BLaER1 treated with 17β-estradiol and CSF1 and Interleukin-3, amounts not matched to agents 10 nM and 100 nM (cell line): ENCODE measurements at regions not wholly inside any gene's neighbourhood (a gene's known extent, or its start where the extent isn't known, plus 50 kb on each side); places are given as distances from the start of the nearest gene placed in this dataset.
"Not testable (repeated sequence)": the region's sequence is repeated elsewhere in the genome, so short reads cannot be mapped to it uniquely, and the experiment has no call there.

Experiments used
- H3K27ac ChIP-seq, 11 experiments: shearing (Covaris generic); formaldehyde crosslinking; 2 replicates each; pipeline ENCODE4 v1.8.1; 2022
- H3K27me3 ChIP-seq, 11 experiments: shearing (Covaris generic); formaldehyde crosslinking; 2 replicates each; pipeline ENCODE4 v1.8.1; 2022
- H3K36me3 ChIP-seq, 11 experiments: shearing (Covaris generic); formaldehyde crosslinking; 2 replicates each; pipeline ENCODE4 v1.8.1; 2022
- H3K4me1 ChIP-seq, 10 experiments: shearing (Covaris generic); formaldehyde crosslinking; 2 replicates each; pipeline ENCODE4 v1.8.1; 2022
- H3K4me2 ChIP-seq, 11 experiments: shearing (Covaris generic); formaldehyde crosslinking; 2 replicates each; pipeline ENCODE4 v1.8.1; 2022
- H3K4me3 ChIP-seq, 10 experiments: shearing (Covaris generic); formaldehyde crosslinking; 2 replicates each; pipeline ENCODE4 v1.8.1; 2022
- H3K9ac ChIP-seq, 11 experiments: shearing (Covaris generic); formaldehyde crosslinking; 2 replicates each; pipeline ENCODE4 v1.8.1; 2022
- H3K9me3 ChIP-seq, 11 experiments: shearing (Covaris generic); formaldehyde crosslinking; replicated peaks in 1 of 11; 2 replicates each; pipeline ENCODE4 v1.8.1; 2022
- H4K20me1 ChIP-seq, 11 experiments: shearing (Covaris generic); formaldehyde crosslinking; 2 replicates each; pipeline ENCODE4 v1.8.1; 2022
- Cebpa-rat ChIP-seq, 11 experiments: shearing (Covaris generic); IDR thresholded peaks; 2 replicates each; pipeline ENCODE4 v1.8.1; 2022

- H3K27me3 ChIP-seq, result no peaks in the 10 kb centered on the region
Measured at GRCh38 chr6:16031278-16031981, 97.5 kb upstream of the MYLIP start.

GRCh38 chr6:16028966-16029365 is 99.9 kb upstream of the MYLIP start:
- Histone ChIP-seq H3K27me3 (no peaks in the 10 kb centered on the region), H4K20me1 (no peaks in the 10 kb centered on the region), H3K9ac (no peak overlapping the region), H3K4me2 (no peak overlapping the region), H3K36me3 (no peaks in the 10 kb centered on the region), H3K9me3 (peaks cover 19 to 30% (median 25%) of the 10 kb centered on the region in 11 experiments), H3K27ac (no peak overlapping the region), H3K4me1 (peaks cover 0 to 4% (median 0%) of the 10 kb centered on the region in 10 experiments; a peak in 1 of 20 replicates), H3K4me3 (no peak overlapping the region)
- TF ChIP-seq Cebpa-rat (IDR thresholded peaks at IDR 0.05), result no peak

More at GRCh38 chr6:16031278-16031981, 97.5 kb upstream of the MYLIP start:
- no peak overlapping the region for H3K4me3 ChIP-seq
- H3K4me2 ChIP-seq, result no peak overlapping the region
- H3K27ac ChIP-seq, result no peak overlapping the region
- peaks cover 0 to 4% (median 0%) of the 10 kb centered on the region in 10 experiments; a peak in 1 of 20 replicates for H3K4me1 ChIP-seq
- TF ChIP-seq Cebpa-rat (IDR thresholded peaks at IDR 0.05), result no peak
- no peaks in the 10 kb centered on the region for H4K20me1 ChIP-seq
- peaks cover 19 to 30% (median 25%) of the 10 kb centered on the region in 11 experiments for H3K9me3 ChIP-seq
- no peak overlapping the region for H3K9ac ChIP-seq
- H3K36me3 ChIP-seq, result no peaks in the 10 kb centered on the region

- H3K27me3 ChIP-seq, result no peaks in the 10 kb centered on the region
- TF ChIP-seq Cebpa-rat (IDR thresholded peaks at IDR 0.05), result no peak
- 0 out of 22 replicates have a peak, but pooled peaks cover 0 to 4% (median 0%) of the 10 kb centered on the region in 11 experiments for H3K9me3 ChIP-seq
- no peaks in the 10 kb centered on the region for H4K20me1 ChIP-seq
- H3K4me3 ChIP-seq, result no peak overlapping the region
- no peaks in the 10 kb centered on the region for H3K4me1 ChIP-seq
- no peaks in the 10 kb centered on the region for H3K36me3 ChIP-seq
- no peak overlapping the region for H3K27ac ChIP-seq
- no peak overlapping the region for H3K4me2 ChIP-seq
- H3K9ac ChIP-seq, result no peak overlapping the region
Measured at GRCh38 chr6:16020259-16020658, 108.6 kb upstream of the MYLIP start.

- Histone ChIP-seq H4K20me1 (no peaks in the 10 kb centered on the region), H3K4me1 (no peaks in the 10 kb centered on the region), H3K27me3 (no peaks in the 10 kb centered on the region), H3K4me3 (no peak overlapping the region), H3K36me3 (no peaks in the 10 kb centered on the region), H3K9me3 (0 out of 22 replicates have a peak, but pooled peaks cover 0 to 4% (median 0%) of the 10 kb centered on the region in 11 experiments), H3K9ac (no peak overlapping the region), H3K4me2 (no peak overlapping the region), H3K27ac (no peak overlapping the region)
- TF ChIP-seq Cebpa-rat (IDR thresholded peaks at IDR 0.05), result no peak
Measured at GRCh38 chr6:16019462-16019861, 109.4 kb upstream of the MYLIP start.

- no peak for TF ChIP-seq Cebpa-rat (IDR thresholded peaks at IDR 0.05)
- H3K4me1 ChIP-seq, result no peaks in the 10 kb centered on the region
- no peak overlapping the region for H3K27ac ChIP-seq
- H3K27me3 ChIP-seq, result no peaks in the 10 kb centered on the region
- no peak overlapping the region for H3K9ac ChIP-seq
- H3K36me3 ChIP-seq, result no peaks in the 10 kb centered on the region
- no peaks in the 10 kb centered on the region for H4K20me1 ChIP-seq
- H3K9me3 ChIP-seq, result 0 out of 22 replicates have a peak, but pooled peaks cover 0 to 4% (median 0%) of the 10 kb centered on the region in 11 experiments
- no peak overlapping the region for H3K4me2 ChIP-seq
- no peak overlapping the region for H3K4me3 ChIP-seq
Measured at GRCh38 chr6:16018626-16019025, 110.3 kb upstream of the MYLIP start.

- not testable (repeated sequence) for H3K27me3 ChIP-seq, H3K4me2 ChIP-seq, H4K20me1 ChIP-seq, H3K27ac ChIP-seq, H3K36me3 ChIP-seq, H3K4me3 ChIP-seq, H3K9me3 ChIP-seq, H3K4me1 ChIP-seq, H3K9ac ChIP-seq
Measured at GRCh38 chr6:16014325-16014724, 114.6 kb upstream of the MYLIP start.

GRCh38 chr6:16007146-16007545 is 121.7 kb upstream of the MYLIP start:
- no peak overlapping the region for H3K27ac ChIP-seq
- no peak for TF ChIP-seq Cebpa-rat (IDR thresholded peaks at IDR 0.05)
- no peaks in the 10 kb centered on the region for H3K36me3 ChIP-seq
- H3K9me3 ChIP-seq, result 0 out of 22 replicates have a peak, but pooled peaks cover 0 to 3% (median 0%) of the 10 kb centered on the region in 11 experiments
- peaks cover 0 to 5% (median 0%) of the 10 kb centered on the region in 10 experiments; a peak in 3 of 20 replicates for H3K4me1 ChIP-seq
- H3K4me2 ChIP-seq, result 0 out of 22 replicates have a peak overlapping the region, but pooled peaks of 1 of the 11 experiments have one; percentile 14
- no peaks in the 10 kb centered on the region for H4K20me1 ChIP-seq
- H3K9ac ChIP-seq, result no peak overlapping the region
- no peak overlapping the region for H3K4me3 ChIP-seq
- H3K27me3 ChIP-seq, result no peaks in the 10 kb centered on the region

- TF ChIP-seq Cebpa-rat (IDR thresholded peaks at IDR 0.05), result no peak
- H3K36me3 ChIP-seq, result no peaks in the 10 kb centered on the region
- no peak overlapping the region for H3K4me3 ChIP-seq
- peaks cover 0 to 5% (median 0%) of the 10 kb centered on the region in 10 experiments; a peak in 3 of 20 replicates for H3K4me1 ChIP-seq
- no peak overlapping the region for H3K9ac ChIP-seq
- H3K4me2 ChIP-seq, result no peak overlapping the region
- H3K27me3 ChIP-seq, result no peaks in the 10 kb centered on the region
- H3K27ac ChIP-seq, result no peak overlapping the region
- H4K20me1 ChIP-seq, result no peaks in the 10 kb centered on the region
- H3K9me3 ChIP-seq, result 0 out of 22 replicates have a peak, but pooled peaks cover 0 to 3% (median 0%) of the 10 kb centered on the region in 11 experiments
Measured at GRCh38 chr6:16006681-16007080, 122.2 kb upstream of the MYLIP start.

GRCh38 chr6:16004934-16005679 is 123.8 kb upstream of the MYLIP start:
- no peak for TF ChIP-seq Cebpa-rat (IDR thresholded peaks at IDR 0.05)
- H3K4me1 ChIP-seq, result peaks cover 0 to 5% (median 0%) of the 10 kb centered on the region in 10 experiments; a peak in 3 of 20 replicates
- no peak overlapping the region for H3K27ac ChIP-seq
- no peak overlapping the region for H3K4me3 ChIP-seq
- H3K9me3 ChIP-seq, result 0 out of 22 replicates have a peak, but pooled peaks cover 0 to 3% (median 0%) of the 10 kb centered on the region in 11 experiments
- no peak overlapping the region for H3K9ac ChIP-seq
- H3K27me3 ChIP-seq, result no peaks in the 10 kb centered on the region
- no peak overlapping the region for H3K4me2 ChIP-seq
- H4K20me1 ChIP-seq, result no peaks in the 10 kb centered on the region
- H3K36me3 ChIP-seq, result no peaks in the 10 kb centered on the region
